ENCODE measurements at regions not wholly inside any gene's neighbourhood (a gene's known extent, or its start where the extent isn't known, plus 50 kb on each side); places are given as distances from the start of the nearest gene placed in this dataset.

GRCh38 chr5:163379298-163380155 lies 57.9 kb upstream of the CCNG1 start:
- TF ChIP-seq POLR2A (IDR thresholded peaks at IDR 0.05) (no peak), CTCF (IDR thresholded peaks at IDR 0.05) (no peak), EP300 (IDR thresholded peaks at IDR 0.05) (no peak)

Data from ovary (tissue), 3 donors.